ENCODE measurements at regions not wholly inside any gene's neighbourhood (a gene's known extent, or its start where the extent isn't known, plus 50 kb on each side); places are given as distances from the start of the nearest gene placed in this dataset.

DNA sequence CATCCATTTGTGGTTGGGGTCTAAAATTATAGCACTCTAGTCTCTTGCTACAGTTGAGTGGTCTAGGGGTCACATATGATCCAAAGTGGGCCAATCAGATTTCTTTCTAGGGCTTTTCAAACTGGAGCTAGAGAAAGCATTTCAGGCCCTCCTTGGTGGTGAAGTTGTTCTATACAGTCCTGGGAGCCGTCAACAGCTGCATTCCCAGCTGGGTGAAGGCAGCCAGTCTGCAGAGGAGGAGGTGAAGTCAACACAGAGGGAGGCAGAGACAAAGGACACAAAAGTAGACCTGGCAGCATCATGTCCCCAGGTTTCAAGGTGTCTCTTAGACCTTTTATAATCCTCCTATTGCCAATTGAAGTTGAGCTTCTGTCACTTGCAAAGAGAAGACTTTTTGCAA is 518.2 kb downstream of the BNC2 start:
- TF ChIP-seq, protein P1, sequence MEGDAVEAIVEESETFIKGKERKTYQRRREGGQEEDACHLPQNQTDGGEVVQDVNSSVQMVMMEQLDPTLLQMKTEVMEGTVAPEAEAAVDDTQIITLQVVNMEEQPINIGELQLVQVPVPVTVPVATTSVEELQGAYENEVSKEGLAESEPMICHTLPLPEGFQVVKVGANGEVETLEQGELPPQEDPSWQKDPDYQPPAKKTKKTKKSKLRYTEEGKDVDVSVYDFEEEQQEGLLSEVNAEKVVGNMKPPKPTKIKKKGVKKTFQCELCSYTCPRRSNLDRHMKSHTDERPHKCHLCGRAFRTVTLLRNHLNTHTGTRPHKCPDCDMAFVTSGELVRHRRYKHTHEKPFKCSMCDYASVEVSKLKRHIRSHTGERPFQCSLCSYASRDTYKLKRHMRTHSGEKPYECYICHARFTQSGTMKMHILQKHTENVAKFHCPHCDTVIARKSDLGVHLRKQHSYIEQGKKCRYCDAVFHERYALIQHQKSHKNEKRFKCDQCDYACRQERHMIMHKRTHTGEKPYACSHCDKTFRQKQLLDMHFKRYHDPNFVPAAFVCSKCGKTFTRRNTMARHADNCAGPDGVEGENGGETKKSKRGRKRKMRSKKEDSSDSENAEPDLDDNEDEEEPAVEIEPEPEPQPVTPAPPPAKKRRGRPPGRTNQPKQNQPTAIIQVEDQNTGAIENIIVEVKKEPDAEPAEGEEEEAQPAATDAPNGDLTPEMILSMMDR (IDR thresholded peaks at IDR 0.05): no peak
- H3K36me3 ChIP-seq: no peaks in the 10 kb centered on the region
- no peaks in the 10 kb centered on the region for H3K9me3 ChIP-seq
- DNase-seq (ENCODE audit: low spot score) (no peak), ATAC-seq (ENCODE audit: insufficient number of reproducible peaks, low FRiP score, low read depth) (no peak)
- no peaks in the 10 kb centered on the region for H3K4me1 ChIP-seq (ENCODE audit: control insufficient read depth in 1 of 2, low read depth in 2 of 2)
- no peak overlapping the region for H3K4me3 ChIP-seq
- no peaks in the 10 kb centered on the region for H3K27me3 ChIP-seq (replicated peaks; ENCODE audit: insufficient read depth)
- no peak overlapping the region for H3K27ac ChIP-seq

DNA sequence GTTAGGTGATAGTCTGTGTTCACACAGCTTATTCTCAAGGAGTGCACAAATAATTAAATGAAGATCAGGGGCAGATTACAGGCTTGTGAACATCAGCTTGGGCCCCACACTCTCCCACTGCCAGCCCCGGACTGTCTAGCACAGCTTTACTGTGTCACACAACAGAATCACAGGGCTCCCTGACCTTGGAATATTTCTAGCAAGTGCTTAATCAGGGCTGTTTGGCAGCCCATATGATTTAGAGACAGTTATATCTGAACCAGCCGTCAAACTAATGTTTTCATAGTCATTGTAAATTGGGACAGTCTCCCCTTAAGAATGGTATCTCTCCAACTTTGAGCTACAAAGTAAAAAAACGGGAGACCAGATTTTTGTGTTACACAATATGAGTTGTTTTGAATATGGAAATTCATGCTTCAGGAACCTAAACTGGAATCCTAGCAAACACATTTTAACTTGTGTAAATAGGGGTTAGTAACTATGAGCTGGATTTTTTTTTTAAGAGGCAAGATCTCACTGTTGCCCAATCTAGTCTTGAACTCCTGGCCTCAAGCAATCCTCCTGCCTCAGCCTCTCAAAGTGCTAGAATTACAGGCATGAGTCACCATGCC is 517.6 kb downstream of the BNC2 start:
- TF ChIP-seq, protein P1 (IDR thresholded peaks at IDR 0.05): no peak
- H3K4me1 ChIP-seq (ENCODE audit: control insufficient read depth in 1 of 2, low read depth in 2 of 2): no peaks in the 10 kb centered on the region
- DNase-seq (ENCODE audit: low spot score) (no peak), ATAC-seq (ENCODE audit: insufficient number of reproducible peaks, low FRiP score, low read depth) (no peak)
- H3K9me3 ChIP-seq: no peaks in the 10 kb centered on the region
- H3K36me3 ChIP-seq: no peaks in the 10 kb centered on the region
- H3K4me3 ChIP-seq: no peak overlapping the region
- no peaks in the 10 kb centered on the region for H3K27me3 ChIP-seq (replicated peaks; ENCODE audit: insufficient read depth)
- no peak overlapping the region for H3K27ac ChIP-seq

DNA sequence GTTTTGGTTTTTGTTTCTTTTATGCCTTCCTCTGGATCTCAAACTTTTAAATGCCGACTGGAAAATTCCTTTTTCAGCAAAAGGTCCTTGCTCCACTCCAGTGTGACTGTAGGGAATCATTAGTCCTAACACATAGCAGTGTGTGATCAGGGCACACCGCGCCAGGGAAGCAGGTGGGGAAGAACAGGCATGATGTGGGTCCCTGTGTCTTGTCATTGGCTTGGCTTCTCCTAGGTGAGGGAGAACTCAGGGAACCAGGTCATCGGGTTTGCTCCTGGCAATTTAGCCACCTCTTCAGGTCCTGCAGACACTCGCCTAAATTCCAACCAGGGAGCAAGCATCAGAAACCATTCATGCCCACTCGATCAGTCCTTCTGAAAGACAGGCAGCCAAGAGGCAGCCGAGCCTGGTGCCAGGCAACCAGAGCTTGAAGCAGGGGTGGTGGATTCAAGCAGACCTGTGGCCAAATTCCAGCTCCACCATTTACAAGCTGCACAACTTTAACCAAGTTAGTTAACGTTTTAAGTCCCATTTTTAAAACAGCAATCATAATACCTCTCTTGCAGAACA is 514.2 kb downstream of the BNC2 start:
- no peak overlapping the region for H3K27ac ChIP-seq
- no peaks in the 10 kb centered on the region for H3K9me3 ChIP-seq
- H3K27me3 ChIP-seq (replicated peaks; ENCODE audit: insufficient read depth): no peaks in the 10 kb centered on the region
- TF ChIP-seq, protein P1 (IDR thresholded peaks at IDR 0.05): no peak
- no peak overlapping the region for H3K4me3 ChIP-seq
- no peak for ATAC-seq (ENCODE audit: insufficient number of reproducible peaks, low FRiP score, low read depth)
- no peak for DNase-seq (ENCODE audit: low spot score)
- H3K4me1 ChIP-seq (ENCODE audit: control insufficient read depth in 1 of 2, low read depth in 2 of 2): no peaks in the 10 kb centered on the region
- H3K36me3 ChIP-seq: no peaks in the 10 kb centered on the region

DNA sequence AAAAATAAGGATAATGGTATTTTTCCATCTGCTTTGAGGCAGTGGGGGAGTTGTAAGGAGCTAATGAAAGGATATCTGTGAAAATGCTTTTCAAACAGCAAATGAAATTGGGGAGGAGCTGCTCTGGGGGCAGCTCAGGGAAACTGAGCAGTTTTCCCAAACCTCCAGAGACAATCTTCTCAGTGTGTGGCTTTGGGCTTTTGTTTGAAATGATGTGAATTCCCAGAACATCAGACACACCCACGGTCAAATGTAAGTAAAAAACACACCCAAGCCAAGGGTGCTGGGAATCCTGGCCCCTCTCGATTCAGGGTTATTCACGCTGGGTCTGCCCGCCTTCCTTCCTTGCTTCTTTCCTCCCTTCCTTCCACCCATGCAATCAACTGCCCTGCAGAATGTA is 512.6 kb downstream of the BNC2 start:
- no peak for DNase-seq (ENCODE audit: low spot score)
- TF ChIP-seq, protein P1 (IDR thresholded peaks at IDR 0.05): no peak
- Histone ChIP-seq H3K4me1 (ENCODE audit: control insufficient read depth in 1 of 2, low read depth in 2 of 2) (no peaks in the 10 kb centered on the region), H3K36me3 (no peaks in the 10 kb centered on the region), H3K9me3 (no peaks in the 10 kb centered on the region), H3K4me3 (no peak overlapping the region), H3K27ac (no peak overlapping the region), H3K27me3 (replicated peaks; ENCODE audit: insufficient read depth) (no peaks in the 10 kb centered on the region)
- ATAC-seq (ENCODE audit: insufficient number of reproducible peaks, low FRiP score, low read depth): no peak

DNA sequence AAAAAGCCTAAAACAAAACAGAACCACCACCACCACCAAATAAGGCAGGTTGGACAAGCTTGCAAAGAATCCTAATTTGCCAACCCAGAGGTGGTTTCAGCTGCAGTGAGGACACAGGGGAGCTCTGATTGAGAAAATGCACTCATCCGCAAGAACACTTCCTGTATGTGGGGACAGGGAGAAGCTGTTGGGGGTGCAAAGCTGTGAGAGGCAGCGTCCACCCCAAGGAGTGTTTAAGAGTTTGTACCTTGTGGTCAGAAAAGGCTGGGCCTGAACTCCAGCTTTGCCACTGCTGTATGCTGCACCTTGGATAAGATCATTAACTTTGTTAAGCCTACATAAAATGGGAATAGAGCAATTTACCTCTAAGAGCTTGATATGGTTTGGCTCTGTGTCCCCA is 511.7 kb downstream of the BNC2 start:
- no peak overlapping the region for H3K27ac ChIP-seq
- H3K4me1 ChIP-seq (ENCODE audit: control insufficient read depth in 1 of 2, low read depth in 2 of 2): no peaks in the 10 kb centered on the region
- H3K27me3 ChIP-seq (replicated peaks; ENCODE audit: insufficient read depth): no peaks in the 10 kb centered on the region
- H3K36me3 ChIP-seq: no peaks in the 10 kb centered on the region
- ATAC-seq (ENCODE audit: insufficient number of reproducible peaks, low FRiP score, low read depth) (no peak), DNase-seq (ENCODE audit: low spot score) (no peak)
- H3K4me3 ChIP-seq: no peak overlapping the region
- TF ChIP-seq, protein P1 (IDR thresholded peaks at IDR 0.05): no peak
- no peaks in the 10 kb centered on the region for H3K9me3 ChIP-seq

All from thoracic aorta (tissue), 2 donors.